ENCODE measurements at regions not wholly inside any gene's neighbourhood (a gene's known extent, or its start where the extent isn't known, plus 50 kb on each side); places are given as distances from the start of the nearest gene placed in this dataset.

GRCh38 chr10:107383357-107383756 is 218.9 kb upstream of the SORCS1 start:
- H3K79me2 ChIP-seq (ENCODE audit: insufficient read depth, low read length): no peaks in the 10 kb centered on the region
- no peaks in the 10 kb centered on the region for H3K27me3 ChIP-seq (ENCODE audit: low read length)
- H3K9me3 ChIP-seq (ENCODE audit: insufficient read depth, low read length): no peaks in the 10 kb centered on the region
- no peak overlapping the region for H2AFZ ChIP-seq (ENCODE audit: low read depth, low read length, severe bottlenecking)
- no peaks in the 10 kb centered on the region for H4K20me1 ChIP-seq (ENCODE audit: low read depth, low read length)
- no peak for TF ChIP-seq EZH2phosphoT487 (conservative IDR thresholded peaks at IDR 0.05; ENCODE audit: low read length)
- TF ChIP-seq CTCF (IDR thresholded peaks at IDR 0.05; ENCODE audit: insufficient read depth, low read length, poor library complexity, severe bottlenecking): no peak
- H3K9me2 ChIP-seq (replicated peaks; ENCODE audit: insufficient read depth, low read length): no peaks in the 10 kb centered on the region
- H3K4me2 ChIP-seq (ENCODE audit: low read depth, low read length, poor library complexity, severe bottlenecking): no peak overlapping the region
- H3K27ac ChIP-seq (ENCODE audit: low read depth, low read length): no peak overlapping the region
- no peaks in the 10 kb centered on the region for H3K36me3 ChIP-seq (ENCODE audit: low read length)
- H3K9ac ChIP-seq (ENCODE audit: low read length): no peak overlapping the region
- H3F3A ChIP-seq (ENCODE audit: insufficient read depth): no peaks in the 10 kb centered on the region
- no peak overlapping the region for H3K4me3 ChIP-seq (ENCODE audit: insufficient read depth, low read length, poor library complexity, severe bottlenecking)

- H3K27me3 ChIP-seq (ENCODE audit: low read length): no peaks in the 10 kb centered on the region
- no peak for TF ChIP-seq CTCF (IDR thresholded peaks at IDR 0.05; ENCODE audit: insufficient read depth, low read length, poor library complexity, severe bottlenecking)
- TF ChIP-seq EZH2phosphoT487 (conservative IDR thresholded peaks at IDR 0.05; ENCODE audit: low read length): no peak
- H3F3A ChIP-seq (ENCODE audit: insufficient read depth): no peaks in the 10 kb centered on the region
- no peaks in the 10 kb centered on the region for H3K9me2 ChIP-seq (replicated peaks; ENCODE audit: insufficient read depth, low read length)
- H3K36me3 ChIP-seq (ENCODE audit: low read length): no peaks in the 10 kb centered on the region
- no peaks in the 10 kb centered on the region for H3K9me3 ChIP-seq (ENCODE audit: insufficient read depth, low read length)
- H3K79me2 ChIP-seq (ENCODE audit: insufficient read depth, low read length): no peaks in the 10 kb centered on the region
- H4K20me1 ChIP-seq (ENCODE audit: low read depth, low read length): no peaks in the 10 kb centered on the region
- no peak overlapping the region for H2AFZ ChIP-seq (ENCODE audit: low read depth, low read length, severe bottlenecking)
- H3K9ac ChIP-seq (ENCODE audit: low read length): no peak overlapping the region
- H3K27ac ChIP-seq (ENCODE audit: low read depth, low read length): no peak overlapping the region
- no peak overlapping the region for H3K4me3 ChIP-seq (ENCODE audit: insufficient read depth, low read length, poor library complexity, severe bottlenecking)
- no peak overlapping the region for H3K4me2 ChIP-seq (ENCODE audit: low read depth, low read length, poor library complexity, severe bottlenecking)
These were observed 215.1 kb upstream of the SORCS1 start for GRCh38 chr10:107379601-107380000.

- no peaks in the 10 kb centered on the region for H3K9me2 ChIP-seq (replicated peaks; ENCODE audit: insufficient read depth, low read length)
- no peaks in the 10 kb centered on the region for H3F3A ChIP-seq (ENCODE audit: insufficient read depth)
- H3K4me3 ChIP-seq (ENCODE audit: insufficient read depth, low read length, poor library complexity, severe bottlenecking): no peak overlapping the region
- no peak overlapping the region for H3K27ac ChIP-seq (ENCODE audit: low read depth, low read length)
- no peak overlapping the region for H3K9ac ChIP-seq (ENCODE audit: low read length)
- no peaks in the 10 kb centered on the region for H3K79me2 ChIP-seq (ENCODE audit: insufficient read depth, low read length)
- no peaks in the 10 kb centered on the region for H4K20me1 ChIP-seq (ENCODE audit: low read depth, low read length)
- no peaks in the 10 kb centered on the region for H3K9me3 ChIP-seq (ENCODE audit: insufficient read depth, low read length)
- H3K27me3 ChIP-seq (ENCODE audit: low read length): no peaks in the 10 kb centered on the region
- H3K36me3 ChIP-seq (ENCODE audit: low read length): no peaks in the 10 kb centered on the region
- no peak for TF ChIP-seq CTCF (IDR thresholded peaks at IDR 0.05; ENCODE audit: insufficient read depth, low read length, poor library complexity, severe bottlenecking)
- TF ChIP-seq EZH2phosphoT487 (conservative IDR thresholded peaks at IDR 0.05; ENCODE audit: low read length): no peak
- no peak overlapping the region for H3K4me2 ChIP-seq (ENCODE audit: low read depth, low read length, poor library complexity, severe bottlenecking)
- no peak overlapping the region for H2AFZ ChIP-seq (ENCODE audit: low read depth, low read length, severe bottlenecking)
These were observed 207.3 kb upstream of the SORCS1 start for GRCh38 chr10:107371801-107372200.
